OCI-LY3 (cell line): ENCODE measurements at regions not wholly inside any gene's neighbourhood (a gene's known extent, or its start where the extent isn't known, plus 50 kb on each side); places are given as distances from the start of the nearest gene placed in this dataset.

Experiments
- H2AFZ ChIP-seq: fragments of 200-600, 300-600 bp; shearing (Covaris generic); 2 replicates; pipeline ENCODE4 v1.6.0; 2014; ENCODE audit warnings: antibody characterized with exemption, low read depth, low read length
- H3K27ac ChIP-seq: fragments of 200-600, 300-600 bp; sonication (generic); 2 replicates; pipeline ENCODE4 v1.5.1; 2014; ENCODE audit warnings: mild to moderate bottlenecking, low read length, moderate library complexity, mixed read lengths
- H3K27me3 ChIP-seq: fragments of 200-600, 300-600 bp; sonication (generic); 2 replicates; pipeline ENCODE4 v1.6.1; 2014; ENCODE audit warnings: low read depth, low read length, mixed read lengths
- H3K36me3 ChIP-seq: fragments of 200-600, 300-600 bp; sonication (generic); replicated peaks from 2 replicates; pipeline ENCODE3; 2014; ENCODE audit warnings: low read depth, low read length, mixed read lengths
- H3K4me1 ChIP-seq: fragments of 300-600, 200-600 bp; sonication (generic); 2 replicates; pipeline ENCODE4 v1.6.1; 2014; ENCODE audit warnings: low read length, mixed read lengths
- H3K4me2 ChIP-seq: fragments of 200-600, 300-600 bp; sonication (generic); 2 replicates; pipeline ENCODE4 v1.6.1; 2014; ENCODE audit warnings: low read length, mixed read lengths
- H3K4me3 ChIP-seq: fragments of 300-600, 200-600 bp; sonication (generic); 2 replicates; pipeline ENCODE4 v1.5.1; 2014; ENCODE audit warnings: antibody characterized with exemption, mild to moderate bottlenecking, low read length, moderate library complexity
- H3K79me2 ChIP-seq: fragments of 300-600, 200-600 bp; shearing (Covaris generic); 2 replicates; pipeline ENCODE4 v1.6.1; 2014; ENCODE audit warnings: mild to moderate bottlenecking, low read length, mixed read lengths
- H3K9ac ChIP-seq: fragments of 300-600, 200-600 bp; shearing (Covaris generic); 2 replicates; pipeline ENCODE4 v1.6.0; 2014; ENCODE audit warnings: mild to moderate bottlenecking, low read length, moderate library complexity
- H3K9me3 ChIP-seq: fragments of 200-600, 300-600 bp; shearing (Covaris generic); 2 replicates; pipeline ENCODE4 v1.6.1; 2014; ENCODE audit warnings: low read length, mixed read lengths; ENCODE audit not compliant: insufficient read depth
- H4K20me1 ChIP-seq: fragments of 200-600, 300-600 bp; sonication (generic); 2 replicates; pipeline ENCODE4 v1.6.1; 2016; ENCODE audit warnings: low read length, mixed read lengths; ENCODE audit not compliant: insufficient read depth
- EZH2phosphoT487 ChIP-seq: fragments of 200-600 bp; shearing (Covaris generic); IDR thresholded peaks from 2 replicates; pipeline ENCODE4 v1.6.1; 2018; ENCODE audit warnings: antibody characterized with exemption, mixed run types, low read depth
- TF ChIP-seq, protein P1 (sequence below): fragments of 200-600, 300-600 bp; sonication (generic); IDR thresholded peaks from 2 replicates; pipeline ENCODE4 v1.5.1; 2014; ENCODE audit warnings: antibody characterized with exemption, low read length, low read depth

DNA sequence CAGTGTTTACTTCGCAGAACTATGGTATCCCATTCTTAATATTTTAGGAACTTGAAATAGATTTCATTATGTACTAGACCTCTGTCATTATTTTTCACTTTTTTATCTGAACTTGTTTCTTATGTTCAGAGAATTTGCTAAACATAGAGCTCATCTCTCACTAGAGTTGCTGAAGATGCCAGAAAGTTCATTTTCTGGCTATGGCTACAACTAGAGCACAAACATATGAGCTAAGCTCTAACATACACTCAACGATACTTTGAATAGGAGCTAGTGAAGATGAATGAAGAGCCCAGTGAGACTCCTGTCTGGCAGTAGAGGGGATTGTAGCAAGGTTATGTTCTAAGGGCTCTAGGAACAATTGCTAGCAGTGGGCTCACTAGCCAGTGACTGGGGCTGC is 582.2 kb downstream of the KIF4B start:
- Histone ChIP-seq H4K20me1 (no peaks in the 10 kb centered on the region), H3K36me3 (no peaks in the 10 kb centered on the region), H2AFZ (no peak overlapping the region), H3K27ac (no peak overlapping the region), H3K9ac (no peak overlapping the region), H3K4me2 (no peak overlapping the region), H3K79me2 (no peaks in the 10 kb centered on the region), H3K4me3 (no peak overlapping the region), H3K4me1 (peaks cover 9% of the 10 kb centered on the region; the same call in 1 of the 2 replicates), H3K9me3 (no peaks in the 10 kb centered on the region), H3K27me3 (no peaks in the 10 kb centered on the region)
- TF ChIP-seq, protein P1, sequence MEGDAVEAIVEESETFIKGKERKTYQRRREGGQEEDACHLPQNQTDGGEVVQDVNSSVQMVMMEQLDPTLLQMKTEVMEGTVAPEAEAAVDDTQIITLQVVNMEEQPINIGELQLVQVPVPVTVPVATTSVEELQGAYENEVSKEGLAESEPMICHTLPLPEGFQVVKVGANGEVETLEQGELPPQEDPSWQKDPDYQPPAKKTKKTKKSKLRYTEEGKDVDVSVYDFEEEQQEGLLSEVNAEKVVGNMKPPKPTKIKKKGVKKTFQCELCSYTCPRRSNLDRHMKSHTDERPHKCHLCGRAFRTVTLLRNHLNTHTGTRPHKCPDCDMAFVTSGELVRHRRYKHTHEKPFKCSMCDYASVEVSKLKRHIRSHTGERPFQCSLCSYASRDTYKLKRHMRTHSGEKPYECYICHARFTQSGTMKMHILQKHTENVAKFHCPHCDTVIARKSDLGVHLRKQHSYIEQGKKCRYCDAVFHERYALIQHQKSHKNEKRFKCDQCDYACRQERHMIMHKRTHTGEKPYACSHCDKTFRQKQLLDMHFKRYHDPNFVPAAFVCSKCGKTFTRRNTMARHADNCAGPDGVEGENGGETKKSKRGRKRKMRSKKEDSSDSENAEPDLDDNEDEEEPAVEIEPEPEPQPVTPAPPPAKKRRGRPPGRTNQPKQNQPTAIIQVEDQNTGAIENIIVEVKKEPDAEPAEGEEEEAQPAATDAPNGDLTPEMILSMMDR, result no peak
- TF ChIP-seq EZH2phosphoT487, result no peak

DNA sequence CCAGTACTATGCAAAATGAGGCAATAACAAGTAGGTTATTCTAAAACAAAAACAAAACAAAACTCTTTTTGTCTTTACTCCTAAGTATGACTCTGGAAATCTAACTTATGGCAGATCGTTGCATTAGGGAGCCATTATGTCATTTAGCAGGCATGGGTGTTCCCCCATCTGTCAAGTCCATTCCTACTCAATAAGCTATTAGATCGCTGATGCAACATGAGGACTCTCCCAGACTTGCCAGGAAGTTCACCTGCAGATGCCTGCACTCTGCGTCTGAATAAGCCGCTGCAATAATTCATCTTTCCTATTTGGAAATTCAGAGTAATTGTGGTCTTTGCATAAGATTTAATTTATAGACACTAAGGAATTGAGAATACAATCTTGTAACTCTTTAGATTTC is 585.0 kb downstream of the KIF4B start:
- H3K9me3 ChIP-seq, result no peaks in the 10 kb centered on the region
- no peaks in the 10 kb centered on the region for H3K27me3 ChIP-seq
- TF ChIP-seq, protein P1, result no peak
- no peak for TF ChIP-seq EZH2phosphoT487
- no peak overlapping the region for H3K4me3 ChIP-seq
- H4K20me1 ChIP-seq, result no peaks in the 10 kb centered on the region
- no peak overlapping the region for H3K4me2 ChIP-seq
- H3K79me2 ChIP-seq, result no peaks in the 10 kb centered on the region
- no peaks in the 10 kb centered on the region for H3K4me1 ChIP-seq
- H2AFZ ChIP-seq, result no peak overlapping the region
- H3K9ac ChIP-seq, result no peak overlapping the region
- no peak overlapping the region for H3K27ac ChIP-seq
- no peaks in the 10 kb centered on the region for H3K36me3 ChIP-seq

DNA sequence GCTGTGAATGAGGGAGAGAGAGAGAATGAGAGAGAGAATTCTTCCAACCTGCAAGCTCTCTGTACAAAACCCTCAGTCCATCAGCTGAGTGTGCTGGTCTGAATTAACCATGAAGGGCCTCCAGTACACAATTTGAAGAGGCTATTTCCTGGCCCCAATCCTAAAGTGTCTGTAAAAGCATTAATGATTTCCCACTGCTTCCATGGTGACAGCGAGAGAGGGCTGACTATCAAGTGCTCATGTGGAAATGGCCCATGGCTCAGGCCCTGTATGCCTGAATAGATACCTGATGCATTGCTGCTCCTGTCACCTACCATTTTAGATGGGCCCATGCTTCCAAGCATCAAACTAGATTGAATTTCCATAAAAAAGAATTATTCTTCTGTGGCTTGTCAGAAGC is 592.4 kb downstream of the KIF4B start:
- H3K4me3 ChIP-seq, result no peak overlapping the region
- no peaks in the 10 kb centered on the region for H3K4me1 ChIP-seq
- no peak overlapping the region for H3K9ac ChIP-seq
- H3K9me3 ChIP-seq, result no peaks in the 10 kb centered on the region
- H4K20me1 ChIP-seq, result no peaks in the 10 kb centered on the region
- H3K79me2 ChIP-seq, result no peaks in the 10 kb centered on the region
- no peaks in the 10 kb centered on the region for H3K27me3 ChIP-seq
- H3K27ac ChIP-seq, result no peak overlapping the region
- H2AFZ ChIP-seq, result no peak overlapping the region
- H3K4me2 ChIP-seq, result no peak overlapping the region
- no peaks in the 10 kb centered on the region for H3K36me3 ChIP-seq
- no peak for TF ChIP-seq EZH2phosphoT487
- TF ChIP-seq, protein P1, result no peak

DNA sequence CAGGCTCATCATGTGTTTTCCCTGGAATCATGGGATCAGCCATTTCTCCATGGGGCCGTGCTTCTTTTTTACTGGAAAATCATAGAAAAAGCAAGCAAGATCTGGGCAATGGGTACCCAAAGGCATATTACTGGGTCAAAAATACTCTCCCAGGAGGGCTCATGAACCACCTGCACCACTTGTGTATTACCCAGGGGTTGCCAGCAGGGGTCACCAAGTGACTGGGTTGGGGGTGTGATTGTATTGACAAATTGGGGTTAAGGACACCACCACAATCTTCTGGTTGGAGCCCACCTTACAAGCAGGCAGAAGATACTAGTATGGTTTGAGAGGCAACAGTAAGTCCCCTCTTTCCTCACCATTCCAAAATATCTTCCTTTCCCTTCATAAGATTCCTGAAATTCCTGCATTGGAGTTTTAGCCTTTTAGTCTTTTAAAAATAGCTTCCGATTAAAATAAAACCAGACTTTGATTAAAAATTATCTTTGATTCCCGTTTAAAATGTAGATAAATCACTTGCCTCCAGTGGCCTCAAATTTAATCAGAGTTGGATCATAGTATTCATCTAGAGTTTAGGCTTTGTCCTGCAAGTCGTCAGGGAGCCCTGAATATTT is 603.3 kb downstream of the KIF4B start:
- H3K4me3 ChIP-seq, result no peak overlapping the region
- H4K20me1 ChIP-seq, result no peaks in the 10 kb centered on the region
- no peaks in the 10 kb centered on the region for H3K4me1 ChIP-seq
- H3K9ac ChIP-seq, result no peak overlapping the region
- H3K36me3 ChIP-seq, result no peaks in the 10 kb centered on the region
- H3K79me2 ChIP-seq, result no peaks in the 10 kb centered on the region
- no peak for TF ChIP-seq EZH2phosphoT487
- TF ChIP-seq, protein P1, result peak; percentile 51
- no peaks in the 10 kb centered on the region for H3K27me3 ChIP-seq
- H3K9me3 ChIP-seq, result no peaks in the 10 kb centered on the region
- H3K27ac ChIP-seq, result no peak overlapping the region
- H2AFZ ChIP-seq, result no peak overlapping the region
- H3K4me2 ChIP-seq, result no peak overlapping the region
